HCT116 (cell line): ENCODE measurements at regions not wholly inside any gene's neighbourhood (a gene's known extent, or its start where the extent isn't known, plus 50 kb on each side); places are given as distances from the start of the nearest gene placed in this dataset.

ENCODE experiments used
- ATAC-seq: fragments of 200-7000 bp; cut with Tn5 transposase; 2 replicates; pipeline ENCODE4 v1.9.1; 2020; ENCODE audit warnings: mild to moderate bottlenecking, moderate library complexity
- BruUV-seq: library from RNA; stranded (reverse); fragments of 400-500 nt; replicated peaks from 2 replicates; lab custom pipeline; 2021; lab: Mats Ljungman, UMichigan
- CTCF ChIA-PET: fragments of 300-600 bp; sonication (Branson Sonifier 250); formaldehyde crosslinking; loops from one replicate; lab custom pipeline; 2021; ENCODE audit warnings: antibody characterized with exemption; lab: Charles Lee
- POLR2A ChIA-PET: fragments of 300-600, 350-600 bp; sonication (Branson Sonifier 250); formaldehyde crosslinking; loops from one replicate; lab custom pipeline; 2021; ENCODE audit warnings: antibody characterized with exemption; lab: Charles Lee
- RAD21 ChIA-PET, 2 experiments: fragments of 300-600 bp; sonication (Branson Sonifier 250); formaldehyde crosslinking; loops; one replicate each; lab custom pipeline; 2023; ENCODE audit warnings: low total read pairs in 2 of 2; ENCODE audit not compliant: uncharacterized antibody in 2 of 2, unreplicated experiment in 2 of 2, low non-redundant PET in 1 of 2; lab: Charles Lee
- DNase-seq: peaks from one replicate; pipeline ENCODE4 v3.0.0-alpha.2; 2010; ENCODE audit warnings: low read depth, low spot score
- H2AFZ ChIP-seq: fragments of 200-600 bp; shearing (Covaris generic), sonication (generic); 2 replicates; pipeline ENCODE4 v1.6.1; 2017; ENCODE audit warnings: low read depth, mixed run types, mixed read lengths, antibody characterized with exemption, low read length; ENCODE audit not compliant: poor library complexity, severe bottlenecking
- H3K27ac ChIP-seq: 2 replicates; pipeline ENCODE4 v1.5.1; 2012; ENCODE audit warnings: low read depth, low read length
- H3K27me3 ChIP-seq: fragments of 200-600 bp; sonication (generic); 2 replicates; pipeline ENCODE4 v1.6.1; 2016; ENCODE audit warnings: mixed run types, low read length, mixed read lengths; ENCODE audit not compliant: insufficient read depth
- H3K36me3 ChIP-seq, 2 experiments: fragments of 200-500 bp in 1 of 2; fragments of 200-600 bp in 1 of 2; sonication (Bioruptor generic) in 1 of 2; sonication (generic) in 1 of 2; 2 replicates each; pipeline versions ENCODE4 v1.5.1 to v1.6.1; 2014 to 2016; ENCODE audit warnings: low read length in 2 of 2, inconsistent platforms in 1 of 2, mixed read lengths in 1 of 2, mixed run types in 1 of 2; ENCODE audit not compliant: insufficient read depth in 2 of 2, control insufficient read depth in 1 of 2
- H3K4me1 ChIP-seq, 2 experiments: fragments of 200-600 bp in 1 of 2; sonication (generic) in 1 of 2; 2 replicates each; pipeline versions ENCODE4 v1.5.1 to v1.6.1; 2012 to 2017; ENCODE audit warnings: low read length in 2 of 2, inconsistent platforms in 1 of 2, mild to moderate bottlenecking in 1 of 2, mixed read lengths in 1 of 2, mixed run types in 1 of 2, moderate library complexity in 1 of 2; ENCODE audit not compliant: insufficient read depth in 2 of 2, control insufficient read depth in 1 of 2
- H3K4me2 ChIP-seq: fragments of 200-600 bp; sonication (generic); 2 replicates; pipeline ENCODE4 v1.6.1; 2017; ENCODE audit warnings: mixed run types, low read length, mixed read lengths
- H3K4me3 ChIP-seq, 2 experiments: fragments of 200-600 bp in 1 of 2; sonication (generic) in 1 of 2; replicated peaks in 1 of 2; 2 replicates each; pipeline ENCODE4 v1.5.1; 2011 to 2016; ENCODE audit warnings: low read length in 2 of 2, control low read depth in 1 of 2, low read depth in 1 of 2, mild to moderate bottlenecking in 1 of 2, mixed read lengths in 1 of 2, mixed run types in 1 of 2
- H3K79me2 ChIP-seq: fragments of 200-600 bp; sonication (generic); 2 replicates; pipeline ENCODE4 v1.6.1; 2017; ENCODE audit warnings: mild to moderate bottlenecking, mixed run types, low read length, moderate library complexity, mixed read lengths; ENCODE audit not compliant: insufficient read depth
- H3K9ac ChIP-seq: fragments of 200-600 bp; sonication (generic); 2 replicates; pipeline ENCODE4 v1.6.1; 2016; ENCODE audit warnings: low read length, mixed read lengths
- H3K9me2 ChIP-seq: fragments of 200-600 bp; sonication (generic), shearing (Covaris generic); 2 replicates; pipeline ENCODE4 v1.6.1; 2017; ENCODE audit warnings: mixed run types, mild to moderate bottlenecking, moderate library complexity; ENCODE audit not compliant: insufficient read depth
- H3K9me3 ChIP-seq, 2 experiments: fragments of 200-500 bp in 1 of 2; fragments of 200-600 bp in 1 of 2; sonication (Bioruptor generic) in 1 of 2; sonication (generic) in 1 of 2; 2 replicates each; pipeline ENCODE4 v1.6.1; 2014 to 2017; ENCODE audit warnings: low read length in 2 of 2, mixed read lengths in 2 of 2, inconsistent platforms in 1 of 2, low read depth in 1 of 2, mild to moderate bottlenecking in 1 of 2, mixed run types in 1 of 2, moderate library complexity in 1 of 2; ENCODE audit not compliant: control insufficient read depth in 1 of 2, insufficient read depth in 1 of 2
- H4K20me1 ChIP-seq: fragments of 200-600 bp; sonication (generic), shearing (Covaris generic); 2 replicates; pipeline ENCODE4 v1.6.1; 2017; ENCODE audit warnings: mixed run types, mild to moderate bottlenecking, moderate library complexity; ENCODE audit not compliant: insufficient read depth
- CBX3 ChIP-seq: IDR thresholded peaks from 2 replicates; pipeline ENCODE4 v1.6.1; 2012; ENCODE audit warnings: low read depth
- CEBPB ChIP-seq: IDR thresholded peaks from 2 replicates; pipeline ENCODE4 v1.6.1; 2012; ENCODE audit warnings: low read depth
- EGR1 ChIP-seq: IDR thresholded peaks from 2 replicates; pipeline ENCODE4 v1.6.1; 2012; ENCODE audit warnings: low read depth
- ELF1 ChIP-seq: IDR thresholded peaks from 2 replicates; pipeline ENCODE4 v1.6.1; 2012; ENCODE audit warnings: low read depth, borderline replicate concordance
- EZH2 ChIP-seq: fragments of 200-600 bp; sonication (generic); IDR thresholded peaks from 2 replicates; pipeline ENCODE4 v1.6.1; 2017; ENCODE audit warnings: antibody characterized with exemption, mixed run types
- FOSL1 ChIP-seq: IDR thresholded peaks from 2 replicates; pipeline ENCODE4 v1.6.1; 2012; ENCODE audit warnings: low read depth
- JUND ChIP-seq: IDR thresholded peaks from 2 replicates; pipeline ENCODE4 v1.6.1; 2012
- POLR2A ChIP-seq: IDR thresholded peaks from 2 replicates; pipeline ENCODE4 v1.7.0; 2011; ENCODE audit warnings: borderline replicate concordance; ENCODE audit not compliant: insufficient read depth, insufficient read length; ENCODE audit errors: extremely low read depth
- SIN3A ChIP-seq: IDR thresholded peaks from 2 replicates; pipeline ENCODE4 v1.6.1; 2012; ENCODE audit warnings: low read depth
- SRF ChIP-seq: IDR thresholded peaks from 2 replicates; pipeline ENCODE4 v1.6.1; 2012; ENCODE audit warnings: low read depth
- ZBTB33 ChIP-seq: IDR thresholded peaks from 2 replicates; pipeline ENCODE4 v1.6.1; 2011; ENCODE audit warnings: mild to moderate bottlenecking, low read length, moderate library complexity; ENCODE audit not compliant: insufficient replicate concordance; ENCODE audit errors: extremely low read depth
- intact Hi-C: fragments of 100-400 bp; cut with micrococcal nuclease; formaldehyde crosslinking; loops from 2 replicates; pipeline ENCODE4 v1.10.0; 2022
- TF ChIP-seq, protein P1 (sequence below), 3 experiments: fragments of 200-600 bp in 1 of 3; sonication (generic) in 1 of 3; IDR thresholded peaks in 2 of 3; conservative IDR thresholded peaks in 1 of 3; 2 replicates each; pipeline ENCODE4 v1.5.1; 2012 to 2017; ENCODE audit warnings: low read depth in 2 of 3, low read length in 2 of 3, antibody characterized with exemption in 1 of 3, borderline replicate concordance in 1 of 3, control low read depth in 1 of 3, mild to moderate bottlenecking in 1 of 3, mixed read lengths in 1 of 3, mixed run types in 1 of 3, moderate library complexity in 1 of 3; ENCODE audit not compliant: insufficient read depth in 1 of 3
- TF ChIP-seq, protein P2 (sequence below): IDR thresholded peaks from 2 replicates; pipeline ENCODE4 v1.6.1; 2012
- TF ChIP-seq, protein P3 (sequence below): IDR thresholded peaks from 2 replicates; pipeline ENCODE4 v1.6.1; 2012; ENCODE audit warnings: low read depth

GRCh38 chr12:83323866-83324265 lies 637.2 kb downstream of the TMTC2 start:
- H3K9ac ChIP-seq, result no peak overlapping the region
- H3K9me3 ChIP-seq, result no peaks in the 10 kb centered on the region
- no peaks in the 10 kb centered on the region for H3K4me1 ChIP-seq
- H4K20me1 ChIP-seq, result no peaks in the 10 kb centered on the region
- no peaks in the 10 kb centered on the region for H3K27me3 ChIP-seq
- no peak overlapping the region for H3K27ac ChIP-seq
- no peak overlapping the region for H3K4me2 ChIP-seq
- TF ChIP-seq CEBPB, result no peak
- TF ChIP-seq, protein P1, sequence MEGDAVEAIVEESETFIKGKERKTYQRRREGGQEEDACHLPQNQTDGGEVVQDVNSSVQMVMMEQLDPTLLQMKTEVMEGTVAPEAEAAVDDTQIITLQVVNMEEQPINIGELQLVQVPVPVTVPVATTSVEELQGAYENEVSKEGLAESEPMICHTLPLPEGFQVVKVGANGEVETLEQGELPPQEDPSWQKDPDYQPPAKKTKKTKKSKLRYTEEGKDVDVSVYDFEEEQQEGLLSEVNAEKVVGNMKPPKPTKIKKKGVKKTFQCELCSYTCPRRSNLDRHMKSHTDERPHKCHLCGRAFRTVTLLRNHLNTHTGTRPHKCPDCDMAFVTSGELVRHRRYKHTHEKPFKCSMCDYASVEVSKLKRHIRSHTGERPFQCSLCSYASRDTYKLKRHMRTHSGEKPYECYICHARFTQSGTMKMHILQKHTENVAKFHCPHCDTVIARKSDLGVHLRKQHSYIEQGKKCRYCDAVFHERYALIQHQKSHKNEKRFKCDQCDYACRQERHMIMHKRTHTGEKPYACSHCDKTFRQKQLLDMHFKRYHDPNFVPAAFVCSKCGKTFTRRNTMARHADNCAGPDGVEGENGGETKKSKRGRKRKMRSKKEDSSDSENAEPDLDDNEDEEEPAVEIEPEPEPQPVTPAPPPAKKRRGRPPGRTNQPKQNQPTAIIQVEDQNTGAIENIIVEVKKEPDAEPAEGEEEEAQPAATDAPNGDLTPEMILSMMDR (IDR thresholded peaks at IDR 0.05 in 2 of 3, conservative IDR thresholded peaks at IDR 0.05 in 1 of 3; ENCODE audit: borderline replicate concordance in 1 of 3, insufficient read depth in 1 of 3, low read depth in 2 of 3, low read length in 2 of 3), result no peak
- TF ChIP-seq SRF, result no peak
- TF ChIP-seq FOSL1, result no peak
- TF ChIP-seq SIN3A, result no peak
- TF ChIP-seq CBX3, result no peak
- TF ChIP-seq JUND, result no peak
- TF ChIP-seq, protein P2, sequence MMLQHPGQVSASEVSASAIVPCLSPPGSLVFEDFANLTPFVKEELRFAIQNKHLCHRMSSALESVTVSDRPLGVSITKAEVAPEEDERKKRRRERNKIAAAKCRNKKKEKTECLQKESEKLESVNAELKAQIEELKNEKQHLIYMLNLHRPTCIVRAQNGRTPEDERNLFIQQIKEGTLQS, result no peak
- TF ChIP-seq, protein P3, sequence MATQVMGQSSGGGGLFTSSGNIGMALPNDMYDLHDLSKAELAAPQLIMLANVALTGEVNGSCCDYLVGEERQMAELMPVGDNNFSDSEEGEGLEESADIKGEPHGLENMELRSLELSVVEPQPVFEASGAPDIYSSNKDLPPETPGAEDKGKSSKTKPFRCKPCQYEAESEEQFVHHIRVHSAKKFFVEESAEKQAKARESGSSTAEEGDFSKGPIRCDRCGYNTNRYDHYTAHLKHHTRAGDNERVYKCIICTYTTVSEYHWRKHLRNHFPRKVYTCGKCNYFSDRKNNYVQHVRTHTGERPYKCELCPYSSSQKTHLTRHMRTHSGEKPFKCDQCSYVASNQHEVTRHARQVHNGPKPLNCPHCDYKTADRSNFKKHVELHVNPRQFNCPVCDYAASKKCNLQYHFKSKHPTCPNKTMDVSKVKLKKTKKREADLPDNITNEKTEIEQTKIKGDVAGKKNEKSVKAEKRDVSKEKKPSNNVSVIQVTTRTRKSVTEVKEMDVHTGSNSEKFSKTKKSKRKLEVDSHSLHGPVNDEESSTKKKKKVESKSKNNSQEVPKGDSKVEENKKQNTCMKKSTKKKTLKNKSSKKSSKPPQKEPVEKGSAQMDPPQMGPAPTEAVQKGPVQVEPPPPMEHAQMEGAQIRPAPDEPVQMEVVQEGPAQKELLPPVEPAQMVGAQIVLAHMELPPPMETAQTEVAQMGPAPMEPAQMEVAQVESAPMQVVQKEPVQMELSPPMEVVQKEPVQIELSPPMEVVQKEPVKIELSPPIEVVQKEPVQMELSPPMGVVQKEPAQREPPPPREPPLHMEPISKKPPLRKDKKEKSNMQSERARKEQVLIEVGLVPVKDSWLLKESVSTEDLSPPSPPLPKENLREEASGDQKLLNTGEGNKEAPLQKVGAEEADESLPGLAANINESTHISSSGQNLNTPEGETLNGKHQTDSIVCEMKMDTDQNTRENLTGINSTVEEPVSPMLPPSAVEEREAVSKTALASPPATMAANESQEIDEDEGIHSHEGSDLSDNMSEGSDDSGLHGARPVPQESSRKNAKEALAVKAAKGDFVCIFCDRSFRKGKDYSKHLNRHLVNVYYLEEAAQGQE, result no peak
- TF ChIP-seq ELF1, result no peak
- TF ChIP-seq EGR1, result no peak
- TF ChIP-seq ZBTB33, result no peak
- TF ChIP-seq EZH2, result no peak
- no peak for TF ChIP-seq POLR2A
- no peak for DNase-seq
- ChIA-PET RAD21 (no interaction called here), CTCF (no interaction called here), POLR2A (no interaction called here)
- no peak overlapping the region for H3K4me3 ChIP-seq
- BruUV-seq, result no TSS peak
- H3K79me2 ChIP-seq, result no peaks in the 10 kb centered on the region
- ATAC-seq, result no peak
- intact Hi-C loops, result no loop called here
- no peaks in the 10 kb centered on the region for H3K9me2 ChIP-seq
- no peaks in the 10 kb centered on the region for H3K36me3 ChIP-seq
- no peak overlapping the region for H2AFZ ChIP-seq
